PFSK-1 (cell line): ENCODE measurements at regions not wholly inside any gene's neighbourhood (a gene's known extent, or its start where the extent isn't known, plus 50 kb on each side); places are given as distances from the start of the nearest gene placed in this dataset.

Experiments
- FOXP2 ChIP-seq: optimal IDR thresholded peaks from 2 replicates; pipeline ENCODE3; 2011; ENCODE audit warnings: borderline replicate concordance, control low read depth, inconsistent platforms; ENCODE audit not compliant: insufficient read depth; ENCODE audit errors: extremely low read length, extremely low read depth
- POLR2AphosphoS5 ChIP-seq: IDR thresholded peaks from 2 replicates; pipeline ENCODE4 v1.6.1; 2012; ENCODE audit warnings: low read depth, mild to moderate bottlenecking, control low read depth, low read length, moderate library complexity
- REST ChIP-seq, 2 experiments: IDR thresholded peaks; 2 replicates each; pipeline versions ENCODE4 v1.6.1 to v1.8.0; 2011 to 2012; ENCODE audit warnings: low read depth in 2 of 2, low read length in 2 of 2, control low read depth in 1 of 2, inconsistent platforms in 1 of 2, mild to moderate bottlenecking in 1 of 2, moderate library complexity in 1 of 2; ENCODE audit not compliant: insufficient read depth in 1 of 2
- SIN3A ChIP-seq: IDR thresholded peaks from 2 replicates; pipeline ENCODE4 v1.6.1; 2012; ENCODE audit warnings: mild to moderate bottlenecking, low read length, moderate library complexity, borderline replicate concordance; ENCODE audit not compliant: insufficient read depth
- TAF1 ChIP-seq: IDR thresholded peaks from 2 replicates; pipeline ENCODE4 v1.6.1; 2012; ENCODE audit warnings: low read length, control low read depth, borderline replicate concordance; ENCODE audit not compliant: insufficient read depth

- no peak for TF ChIP-seq REST (IDR thresholded peaks at IDR 0.05; ENCODE audit: insufficient read depth in 1 of 2, low read depth in 2 of 2, low read length in 2 of 2)
- no peak for TF ChIP-seq POLR2AphosphoS5
- TF ChIP-seq TAF1 = no peak
- no peak for TF ChIP-seq FOXP2
- no peak for TF ChIP-seq SIN3A
Observed at GRCh38 chr1:79617777-79618176, 611.2 kb upstream of the ADGRL4 start.

- no peak for TF ChIP-seq FOXP2
- TF ChIP-seq POLR2AphosphoS5 = no peak
- no peak for TF ChIP-seq SIN3A
- no peak for TF ChIP-seq REST (IDR thresholded peaks at IDR 0.05; ENCODE audit: insufficient read depth in 1 of 2, low read depth in 2 of 2, low read length in 2 of 2)
- no peak for TF ChIP-seq TAF1
Observed at GRCh38 chr1:79614762-79615161, 608.2 kb upstream of the ADGRL4 start.

- TF ChIP-seq POLR2AphosphoS5 = no peak
- TF ChIP-seq TAF1 = no peak
- no peak for TF ChIP-seq REST (IDR thresholded peaks at IDR 0.05; ENCODE audit: insufficient read depth in 1 of 2, low read depth in 2 of 2, low read length in 2 of 2)
- no peak for TF ChIP-seq SIN3A
- TF ChIP-seq FOXP2 = no peak
Observed at GRCh38 chr1:79614106-79614505, 607.6 kb upstream of the ADGRL4 start.

- no peak for TF ChIP-seq FOXP2
Observed at GRCh38 chr1:79613046-79613445, 606.5 kb upstream of the ADGRL4 start.

- TF ChIP-seq REST (IDR thresholded peaks at IDR 0.05; ENCODE audit: insufficient read depth in 1 of 2, low read depth in 2 of 2, low read length in 2 of 2) (no peak), FOXP2 (no peak), POLR2AphosphoS5 (no peak), SIN3A (no peak), TAF1 (no peak)
Observed at GRCh38 chr1:79604490-79605198, 598.1 kb upstream of the ADGRL4 start.
